Lung (tissue), 11 donors: ENCODE measurements at regions not wholly inside any gene's neighbourhood (a gene's known extent, or its start where the extent isn't known, plus 50 kb on each side); places are given as distances from the start of the nearest gene placed in this dataset.

Experiments
- ATAC-seq: fragments of 200-7000 bp; cut with Tn5 transposase; one replicate; pipeline ENCODE4 v1.9.1; 2020; ENCODE audit warnings: moderate number of reproducible peaks; ENCODE audit not compliant: insufficient read depth, low FRiP score
- DNase-seq, 3 donors: peaks; one replicate each; pipeline ENCODE4 v3.0.0-alpha.2; 2013 to 2017
- H3K27ac ChIP-seq, 2 donors: one replicate each; pipeline ENCODE4 v1.5.1; 2013; ENCODE audit warnings: mild to moderate bottlenecking in 2 of 2, moderate library complexity in 2 of 2, control low read depth in 1 of 2, inconsistent platforms in 1 of 2, low read depth in 1 of 2, low read length in 1 of 2
- H3K27me3 ChIP-seq, 3 donors: one replicate each; pipeline ENCODE4 v1.5.1; 2013; ENCODE audit warnings: low read length in 2 of 3; ENCODE audit not compliant: control insufficient read depth in 3 of 3, insufficient read depth in 3 of 3
- H3K36me3 ChIP-seq, 4 donors: one replicate each; pipeline ENCODE4 v1.5.1; 2013; ENCODE audit warnings: low read length in 4 of 4, mild to moderate bottlenecking in 1 of 4, moderate library complexity in 1 of 4; ENCODE audit not compliant: control insufficient read depth in 4 of 4, insufficient read depth in 4 of 4
- H3K4me1 ChIP-seq, 5 donors: one replicate each; pipeline ENCODE4 v1.5.1; 2013; ENCODE audit warnings: low read length in 5 of 5, mild to moderate bottlenecking in 2 of 5, moderate library complexity in 1 of 5; ENCODE audit not compliant: control insufficient read depth in 5 of 5, insufficient read depth in 5 of 5
- H3K4me3 ChIP-seq: one replicate; pipeline ENCODE4 v1.5.1; 2013; ENCODE audit warnings: mild to moderate bottlenecking, control low read depth, moderate library complexity
- H3K9ac ChIP-seq, 2 donors: one replicate each; pipeline ENCODE4 v1.5.1; 2013; ENCODE audit warnings: low read length in 2 of 2, control low read depth in 1 of 2; ENCODE audit not compliant: insufficient read depth in 1 of 2
- H3K9me3 ChIP-seq, 4 donors: one replicate each; pipeline ENCODE4 v1.5.1; 2013; ENCODE audit warnings: low read length in 3 of 4, mild to moderate bottlenecking in 1 of 4, moderate library complexity in 1 of 4; ENCODE audit not compliant: control insufficient read depth in 4 of 4, insufficient read depth in 3 of 4
- WGBS, 2 donors: extraction: QIAGEN DNeasy Blood & Tissue Kit; methylation state at CpG; one replicate each; pipeline ENCODE4 v1.1.7; 2013; 5-methylcytosine and 5-hydroxymethylcytosine counted together
- TF ChIP-seq, protein P1 (sequence below): IDR thresholded peaks from 2 replicates; pipeline ENCODE4 v1.5.1; 2012; ENCODE audit warnings: mild to moderate bottlenecking; ENCODE audit errors: control extremely low read depth, extremely low read depth
- donor health status: control.
- donor health status: control.
- donor health status: Bipolar disorder and iron deficiency.
- donor health status: healthy.
- donor health status: DM: yes; HTN: yes; CAD: no.

DNA sequence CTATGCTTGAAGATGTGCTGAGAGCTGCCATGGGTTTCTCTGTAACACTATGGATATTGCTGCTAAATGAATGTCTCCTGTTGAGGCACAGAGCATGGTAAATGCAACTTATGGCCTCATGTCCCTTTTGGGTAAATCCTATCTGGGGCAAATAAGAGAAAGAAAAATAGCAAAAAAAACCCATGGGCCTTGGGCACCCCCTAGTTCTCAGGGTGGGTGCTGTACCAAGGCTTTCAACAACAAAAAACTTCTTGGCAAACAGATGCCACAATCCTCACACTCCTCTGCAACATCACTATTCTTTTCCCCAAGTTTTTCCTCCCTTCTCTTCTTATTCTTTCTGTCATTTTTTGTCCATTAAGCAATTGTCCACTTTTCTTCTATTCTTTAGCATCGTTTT lies 340.1 kb upstream of the ROBO2 start:
- DNase-seq (no peak), ATAC-seq (no peak)
- Histone ChIP-seq H3K4me3 (no peak overlapping the region), H3K36me3 (no peaks in the 10 kb centered on the region), H3K27ac (no peak overlapping the region), H3K9me3 (no peaks in the 10 kb centered on the region), H3K4me1 (peaks cover 0 to 15% (median 1%) of the 10 kb centered on the region in 5 donors), H3K9ac (no peak overlapping the region), H3K27me3 (no peaks in the 10 kb centered on the region)
- TF ChIP-seq, protein P1, sequence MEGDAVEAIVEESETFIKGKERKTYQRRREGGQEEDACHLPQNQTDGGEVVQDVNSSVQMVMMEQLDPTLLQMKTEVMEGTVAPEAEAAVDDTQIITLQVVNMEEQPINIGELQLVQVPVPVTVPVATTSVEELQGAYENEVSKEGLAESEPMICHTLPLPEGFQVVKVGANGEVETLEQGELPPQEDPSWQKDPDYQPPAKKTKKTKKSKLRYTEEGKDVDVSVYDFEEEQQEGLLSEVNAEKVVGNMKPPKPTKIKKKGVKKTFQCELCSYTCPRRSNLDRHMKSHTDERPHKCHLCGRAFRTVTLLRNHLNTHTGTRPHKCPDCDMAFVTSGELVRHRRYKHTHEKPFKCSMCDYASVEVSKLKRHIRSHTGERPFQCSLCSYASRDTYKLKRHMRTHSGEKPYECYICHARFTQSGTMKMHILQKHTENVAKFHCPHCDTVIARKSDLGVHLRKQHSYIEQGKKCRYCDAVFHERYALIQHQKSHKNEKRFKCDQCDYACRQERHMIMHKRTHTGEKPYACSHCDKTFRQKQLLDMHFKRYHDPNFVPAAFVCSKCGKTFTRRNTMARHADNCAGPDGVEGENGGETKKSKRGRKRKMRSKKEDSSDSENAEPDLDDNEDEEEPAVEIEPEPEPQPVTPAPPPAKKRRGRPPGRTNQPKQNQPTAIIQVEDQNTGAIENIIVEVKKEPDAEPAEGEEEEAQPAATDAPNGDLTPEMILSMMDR = no peak
- 60 to 69% methylated on average over 1 of the region's 1 CpG for WGBS, 2 donors

DNA sequence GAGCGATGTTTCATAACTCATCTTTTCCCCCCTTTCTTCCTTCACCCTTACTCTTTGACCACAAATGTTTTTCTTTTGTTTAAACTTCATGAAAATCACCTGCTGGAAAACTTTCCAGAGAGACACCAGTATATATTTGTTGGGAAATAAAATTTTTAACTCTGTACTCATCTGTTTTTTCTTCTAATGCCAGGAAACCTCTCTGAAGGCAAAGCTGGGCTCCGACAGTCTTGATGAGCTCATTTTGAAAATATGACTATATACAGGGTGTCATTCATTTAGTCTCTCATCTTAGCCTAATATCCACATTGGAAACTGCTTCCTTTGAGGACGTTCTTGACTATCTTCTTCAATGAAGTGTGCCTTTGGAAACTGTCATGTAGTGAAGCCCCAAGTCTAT lies 339.6 kb upstream of the ROBO2 start:
- peaks cover 0 to 15% (median 1%) of the 10 kb centered on the region in 5 donors for H3K4me1 ChIP-seq
- TF ChIP-seq, protein P1 = no peak
- no peak overlapping the region for H3K4me3 ChIP-seq
- H3K9me3 ChIP-seq = no peaks in the 10 kb centered on the region
- no peaks in the 10 kb centered on the region for H3K36me3 ChIP-seq
- H3K27ac ChIP-seq = no peak overlapping the region
- ATAC-seq = no peak
- DNase-seq = no peak
- no peak overlapping the region for H3K9ac ChIP-seq
- no peaks in the 10 kb centered on the region for H3K27me3 ChIP-seq
- 72 to 77% methylated on average over 3 of the region's 3 CpGs for whole genome bisulfite sequencing, 2 donors

DNA sequence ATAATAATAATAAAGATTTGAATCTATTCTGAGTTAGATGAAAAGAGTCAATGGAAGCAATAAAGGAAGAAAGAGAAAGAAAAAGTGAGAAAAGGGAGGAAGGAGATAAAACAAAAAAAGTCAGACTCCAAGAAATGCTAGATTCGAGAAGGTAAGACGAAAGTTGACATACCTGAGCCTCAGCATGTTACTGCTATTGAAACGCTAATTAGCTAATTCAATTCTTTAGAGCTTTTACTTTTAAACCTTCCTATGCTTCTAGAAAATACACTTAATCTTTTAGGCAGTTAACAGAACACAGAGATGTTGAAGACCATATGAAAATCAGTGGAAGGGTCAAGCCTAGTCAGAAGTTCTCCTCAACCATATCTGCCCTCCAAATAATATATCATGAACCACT lies 337.2 kb upstream of the ROBO2 start:
- Histone ChIP-seq H3K27ac (no peak overlapping the region), H3K27me3 (no peaks in the 10 kb centered on the region), H3K9ac (no peak overlapping the region), H3K4me3 (no peak overlapping the region), H3K4me1 (peaks cover 0 to 15% (median 1%) of the 10 kb centered on the region in 5 donors), H3K36me3 (no peaks in the 10 kb centered on the region), H3K9me3 (no peaks in the 10 kb centered on the region)
- WGBS, 2 donors = 70 to 86% methylated on average over 3 of the region's 3 CpGs
- DNase-seq (no peak), ATAC-seq (no peak)
- TF ChIP-seq, protein P1 = no peak

DNA sequence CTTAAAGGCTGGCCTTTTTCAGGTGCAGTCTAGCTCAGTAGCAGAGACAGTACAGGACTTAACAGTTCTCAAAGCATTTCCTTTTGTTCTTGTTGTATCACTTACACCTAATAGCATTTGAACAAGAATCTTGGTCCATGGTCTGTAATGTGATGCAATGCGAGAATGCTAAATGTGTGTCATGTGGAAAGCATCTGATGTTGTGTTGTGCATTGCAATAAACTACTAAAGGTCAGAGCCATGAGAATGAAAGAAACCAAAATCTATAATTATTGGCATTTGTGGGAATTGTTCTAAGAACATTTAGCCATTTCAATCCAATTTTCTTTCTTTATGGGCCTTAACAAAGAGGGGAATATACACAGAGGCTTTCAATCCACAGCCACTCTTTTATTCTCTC lies 324.5 kb upstream of the ROBO2 start:
- Histone ChIP-seq H3K36me3 (no peaks in the 10 kb centered on the region), H3K4me3 (no peak overlapping the region), H3K9me3 (no peaks in the 10 kb centered on the region), H3K4me1 (no peaks in the 10 kb centered on the region), H3K27me3 (no peaks in the 10 kb centered on the region), H3K9ac (no peak overlapping the region), H3K27ac (no peak overlapping the region)
- DNase-seq (no peak), ATAC-seq (no peak)
- 79 to 90% methylated on average over 1 of the region's 1 CpG for WGBS, 2 donors
- TF ChIP-seq, protein P1 = no peak
